T-helper 1 cell (primary cell): ENCODE measurements at regions not wholly inside any gene's neighbourhood (a gene's known extent, or its start where the extent isn't known, plus 50 kb on each side); places are given as distances from the start of the nearest gene placed in this dataset.
"Not testable (repeated sequence)": the region's sequence is repeated elsewhere in the genome, so short reads cannot be mapped to it uniquely, and the experiment has no call there.

Experiments
- DNase-seq, 5 donors: peaks; one replicate each; pipeline ENCODE4 v3.0.0-alpha.2; 2012 to 2020

DNA sequence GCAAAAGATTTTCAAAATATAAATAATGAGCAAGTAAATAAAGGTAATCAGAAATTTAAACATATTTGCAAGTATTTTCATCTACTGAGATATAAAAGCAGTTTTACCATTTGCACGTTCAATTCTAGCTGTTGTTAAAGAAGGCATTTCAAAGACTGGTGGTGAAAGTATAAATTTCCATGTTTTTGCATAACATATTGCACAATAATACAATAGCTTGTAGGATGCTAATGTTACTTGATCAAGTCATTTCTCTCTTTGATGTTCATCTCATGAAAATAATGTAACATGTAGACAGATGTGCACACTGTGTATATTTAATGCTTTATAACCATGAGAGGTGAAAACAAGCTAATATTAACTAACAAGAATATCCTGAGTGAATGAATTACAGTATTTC, 651.9 kb downstream of the CDH9 start:
- no peak for DNase-seq

DNA sequence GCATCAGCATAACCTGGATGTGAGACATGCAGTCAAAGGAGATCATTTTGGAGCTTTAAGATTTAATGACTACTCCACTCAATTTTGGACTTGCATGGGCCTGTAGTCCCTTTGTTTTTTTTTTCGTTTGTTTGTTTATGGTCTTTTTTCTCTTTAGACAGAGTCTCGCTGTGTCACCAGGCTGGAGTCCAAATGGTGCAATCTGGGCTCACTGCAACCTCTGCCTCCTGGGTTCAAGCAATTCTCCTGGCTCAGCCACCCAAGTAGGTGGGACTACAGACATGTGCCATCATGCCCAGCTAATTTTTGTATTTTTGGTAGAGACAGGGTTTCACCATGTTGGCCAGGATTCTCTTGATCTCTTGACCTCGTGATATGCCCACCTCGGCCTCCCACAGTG, 673.8 kb downstream of the CDH9 start:
- not testable (repeated sequence) for DNase-seq

DNA sequence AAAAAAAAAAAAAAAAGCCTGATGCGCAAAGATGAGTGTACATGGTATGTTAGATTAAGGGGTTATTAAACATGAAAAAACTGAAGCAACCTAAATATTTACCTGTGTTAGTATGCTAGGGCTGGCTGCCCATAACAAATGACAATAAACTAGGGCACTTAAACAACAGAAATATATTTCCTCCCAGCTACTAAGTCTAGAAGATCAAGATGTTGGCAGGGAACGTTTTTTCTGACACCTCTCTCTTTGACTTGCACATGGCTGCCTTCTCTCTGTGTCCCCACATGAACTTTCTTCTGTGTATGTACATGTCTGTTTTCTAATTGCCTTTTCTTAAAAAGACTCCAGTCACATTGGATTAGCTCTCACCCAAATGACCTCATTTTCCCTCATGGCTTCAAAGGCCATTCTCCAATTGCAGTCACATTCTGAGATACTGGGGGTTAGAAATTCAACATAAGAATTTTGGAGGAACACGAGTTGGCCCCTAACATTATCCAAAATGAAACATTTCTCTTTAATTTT, 694.5 kb downstream of the CDH9 start:
- no peak for DNase-seq

- DNase-seq = no peak
Measured at GRCh38 chr5:26339576-26339975, 698.8 kb downstream of the CDH9 start.

- no peak for DNase-seq
Measured at GRCh38 chr5:26329562-26330189, 708.7 kb downstream of the CDH9 start.

DNA sequence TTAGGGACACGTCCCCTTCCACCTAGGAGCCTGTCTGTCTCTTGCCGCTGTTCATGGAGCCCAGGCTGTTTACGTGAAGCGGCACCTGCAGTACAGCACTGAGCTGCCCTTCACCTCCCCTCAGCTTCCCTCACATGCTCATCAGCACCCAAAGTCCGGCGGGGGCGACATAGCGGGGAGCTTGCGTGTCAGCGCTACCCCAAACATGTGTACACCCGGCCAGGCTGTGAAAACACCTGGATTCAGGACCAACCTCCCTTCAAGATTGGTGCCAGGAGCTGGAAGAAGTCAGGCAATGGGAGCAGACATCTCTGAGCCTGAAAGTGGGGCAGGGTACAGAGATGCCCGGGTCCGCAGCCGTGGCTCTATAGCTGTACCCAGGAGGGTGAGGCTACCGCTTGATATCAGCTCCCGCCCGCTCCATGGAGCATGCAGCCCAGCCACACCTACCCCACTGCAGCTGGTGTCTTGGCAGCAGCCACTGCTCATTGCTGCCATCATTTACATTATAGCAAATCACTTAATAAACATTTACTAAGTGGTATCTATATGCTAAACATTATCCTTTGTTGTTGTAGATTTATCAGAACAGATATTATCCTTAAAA, 712.1 kb downstream of the CDH9 start:
- no peak for DNase-seq

DNA sequence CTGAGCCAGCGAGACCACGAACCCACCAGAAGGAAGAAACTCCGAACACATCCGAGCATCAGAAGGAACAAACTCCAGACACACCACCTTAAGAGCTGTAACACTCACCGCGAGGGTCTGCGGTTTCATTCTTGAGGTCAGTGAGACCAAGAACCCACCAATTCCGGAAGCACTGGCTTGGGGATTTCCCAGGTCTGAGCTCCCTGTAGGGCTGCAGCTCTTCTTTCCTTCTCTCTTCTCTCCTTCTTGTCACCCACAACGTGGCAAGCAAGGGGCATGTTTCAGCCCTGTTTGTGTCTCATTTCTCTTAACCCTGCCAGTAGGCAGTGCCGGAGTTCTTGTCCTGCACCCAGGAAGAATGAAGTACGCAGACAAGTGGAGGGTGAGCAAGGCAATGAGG, 713.0 kb downstream of the CDH9 start:
- not testable (repeated sequence) for DNase-seq

- not testable (repeated sequence) for DNase-seq
Measured at GRCh38 chr5:26324273-26324895, 714.0 kb downstream of the CDH9 start.

DNA sequence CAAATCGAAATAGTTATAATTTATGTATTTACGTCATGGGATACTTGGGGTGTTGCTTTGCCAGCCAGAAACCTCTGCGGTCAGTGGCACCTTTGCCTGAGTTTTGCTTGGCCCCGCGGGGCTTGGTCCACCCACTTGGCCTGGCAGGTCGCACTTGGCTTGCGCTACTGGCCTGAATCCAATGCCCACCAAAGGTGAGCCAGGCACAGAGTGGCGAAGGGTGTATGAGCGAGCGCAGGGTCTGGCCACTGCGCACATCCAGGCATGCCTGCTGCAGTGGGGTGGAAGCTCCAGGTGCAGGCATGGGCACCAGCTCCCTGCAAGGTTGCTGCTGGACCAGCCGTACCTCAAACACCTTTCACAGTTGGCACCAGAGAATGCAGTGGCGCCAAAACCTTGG, 714.6 kb downstream of the CDH9 start:
- no peak for DNase-seq

GRCh38 chr5:26321278-26321677, 717.1 kb downstream of the CDH9 start:
- no peak for DNase-seq

GRCh38 chr5:26310415-26310814, 728.0 kb downstream of the CDH9 start:
- no peak for DNase-seq

DNA sequence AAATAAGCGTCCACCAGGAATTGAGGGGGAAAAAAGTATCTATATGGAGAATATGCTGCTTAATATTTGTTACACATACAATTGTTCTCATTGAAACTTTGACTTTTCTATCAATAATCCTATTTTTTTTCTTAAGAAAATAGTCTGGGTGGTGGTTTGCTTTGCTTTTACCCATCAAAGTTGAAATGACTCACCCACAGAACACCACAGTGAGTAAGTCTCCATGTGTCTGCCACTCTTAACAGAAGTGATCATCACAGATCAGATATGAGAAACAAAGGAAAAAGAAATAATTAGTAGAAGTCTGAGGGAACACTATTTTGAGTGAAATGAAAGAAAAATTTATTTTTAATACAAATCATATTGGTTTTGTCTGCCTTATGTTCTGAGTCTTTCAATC, 742.8 kb downstream of the CDH9 start:
- no peak for DNase-seq

- no peak for DNase-seq
Measured at GRCh38 chr5:26282190-26282589, 756.2 kb downstream of the CDH9 start.

DNA sequence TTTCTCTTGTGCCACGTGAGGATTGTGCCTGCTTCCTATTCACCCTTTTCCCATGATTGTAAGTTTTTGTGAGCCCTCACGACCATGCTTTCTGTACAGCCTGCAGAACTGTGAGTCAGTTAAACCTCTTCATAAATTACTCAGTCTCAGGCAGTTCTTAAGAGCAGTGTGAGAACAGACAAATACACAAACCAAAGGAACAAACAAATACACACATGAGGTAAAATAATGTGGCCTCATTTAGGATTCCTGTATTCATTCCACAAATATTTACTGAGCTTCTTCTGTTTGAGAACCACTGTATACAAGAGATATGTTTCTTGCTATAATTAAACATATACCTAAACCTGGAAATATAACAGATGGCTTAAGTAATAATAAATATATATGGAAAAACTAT, 760.3 kb downstream of the CDH9 start:
- DNase-seq = no peak

- DNase-seq = no peak
Measured at GRCh38 chr5:26259081-26259480, 779.3 kb downstream of the CDH9 start.

DNA sequence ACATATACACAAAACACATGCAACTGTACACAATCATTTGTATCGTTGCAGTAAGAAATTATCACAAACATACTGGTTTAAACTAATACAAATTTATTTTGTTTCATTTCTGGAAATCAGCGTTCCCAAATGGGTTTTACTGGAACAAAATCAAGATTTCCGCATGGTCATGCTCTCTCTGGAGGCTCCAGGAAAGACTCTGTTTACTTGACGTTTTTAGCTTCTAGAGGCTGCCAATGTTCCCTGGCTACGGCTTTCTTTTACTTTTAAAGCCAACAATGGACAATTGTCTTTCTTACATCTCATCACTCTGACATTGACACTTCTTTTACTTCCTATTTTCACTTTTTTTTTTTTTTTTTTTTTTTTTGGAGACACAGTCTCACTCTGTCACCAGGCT, 793.1 kb downstream of the CDH9 start:
- no peak for DNase-seq

- DNase-seq = no peak
Measured at GRCh38 chr5:26239588-26239987, 798.8 kb downstream of the CDH9 start.

DNA sequence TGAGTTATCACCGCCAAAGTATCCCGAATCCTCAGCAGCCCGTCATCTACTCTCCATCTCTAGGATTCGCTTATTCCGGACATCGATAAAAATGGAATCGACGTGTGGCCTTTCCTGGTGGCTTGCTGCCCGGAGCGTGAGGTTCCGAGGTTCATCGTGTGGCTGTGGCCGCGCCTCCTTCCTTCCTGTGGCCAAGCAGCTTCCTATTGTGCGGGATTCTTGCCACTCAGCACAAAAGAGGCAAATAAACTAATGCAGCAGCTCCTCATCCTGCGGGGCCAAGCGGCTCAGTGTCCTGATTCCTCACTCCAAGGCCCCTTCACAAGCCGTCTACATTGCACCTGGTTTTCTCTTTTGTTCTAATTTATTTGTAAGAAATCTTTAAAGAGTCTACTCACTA, 800.9 kb downstream of the CDH9 start:
- DNase-seq = no peak

DNA sequence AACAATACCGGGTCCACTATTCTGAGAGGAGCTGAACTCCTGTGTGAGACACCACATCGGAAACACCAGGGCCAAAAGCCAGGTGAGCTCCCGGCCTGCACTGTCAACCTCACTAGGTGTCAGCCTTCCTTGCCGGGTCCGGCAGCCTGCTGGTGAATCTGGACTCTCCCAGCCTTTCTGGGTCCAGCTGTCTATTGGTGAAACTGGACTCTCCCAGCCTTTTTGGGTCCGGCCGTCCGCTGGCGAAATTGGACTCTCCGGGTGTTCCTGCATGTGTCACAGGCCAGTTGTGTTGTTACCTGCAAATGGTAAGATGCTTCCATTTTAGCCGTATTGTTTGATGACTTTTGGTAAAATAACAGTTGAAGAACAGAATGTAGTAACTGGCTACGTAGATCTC, 801.5 kb downstream of the CDH9 start:
- DNase-seq = no peak

DNA sequence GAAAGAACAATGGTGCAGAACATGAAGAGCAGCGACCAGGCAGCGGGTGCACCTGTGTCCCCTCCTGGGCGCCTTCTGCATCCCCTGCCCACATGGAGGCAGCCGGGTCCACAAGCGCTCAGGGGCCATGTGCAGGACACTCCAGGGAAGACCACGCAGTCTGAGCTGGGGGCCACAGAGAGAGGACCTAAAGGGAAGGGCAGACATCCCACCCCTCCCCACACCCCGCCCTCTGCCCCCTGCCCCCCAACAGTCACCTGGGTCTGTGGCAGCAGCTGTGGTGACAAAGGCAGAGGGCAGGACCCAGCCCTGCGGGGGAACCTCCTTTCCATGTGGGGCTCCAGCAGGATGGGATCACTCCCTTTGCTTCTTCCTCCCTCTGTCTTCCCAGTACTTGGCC, 805.7 kb downstream of the CDH9 start:
- no peak for DNase-seq

DNA sequence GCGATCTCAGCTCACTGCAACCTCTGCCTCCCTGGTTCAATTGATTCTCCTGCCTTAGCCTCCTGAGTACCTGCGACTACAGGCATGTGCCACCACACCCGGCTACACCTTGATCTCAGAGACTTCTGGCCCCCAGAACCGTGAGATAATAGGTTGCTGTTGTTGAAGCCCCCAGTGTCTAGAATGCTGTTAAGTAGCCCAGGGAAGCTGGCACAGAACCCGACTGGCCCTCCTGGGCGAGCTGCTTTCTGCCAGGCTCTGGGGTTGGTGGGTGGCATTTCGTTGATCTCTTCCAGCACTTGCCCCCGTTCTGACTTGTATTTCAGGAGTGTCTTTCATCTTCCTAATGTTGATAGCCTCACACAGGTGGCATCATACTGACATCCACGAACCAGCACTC, 807.1 kb downstream of the CDH9 start:
- no peak for DNase-seq

GRCh38 chr5:26229848-26230247, 808.5 kb downstream of the CDH9 start:
- no peak for DNase-seq

DNA sequence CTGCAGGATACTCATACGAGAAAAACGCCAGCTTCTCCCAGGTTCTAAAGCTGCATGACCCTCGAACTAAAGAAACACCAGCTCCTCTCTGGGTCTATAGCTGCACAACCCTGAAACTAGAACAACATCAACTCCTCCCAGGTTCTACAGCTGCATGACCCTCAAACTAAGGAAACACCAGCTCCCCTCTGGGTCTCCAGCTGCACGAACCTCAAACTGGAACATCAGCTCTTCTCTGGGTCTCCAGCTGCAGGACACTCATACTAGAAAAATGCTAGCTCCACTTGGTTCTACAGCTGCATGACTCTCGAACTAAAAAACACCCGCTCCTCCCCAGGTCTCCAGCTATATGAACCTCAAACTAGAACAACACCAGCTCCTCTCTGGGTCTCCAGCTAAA, 811.1 kb downstream of the CDH9 start:
- no peak for DNase-seq

DNA sequence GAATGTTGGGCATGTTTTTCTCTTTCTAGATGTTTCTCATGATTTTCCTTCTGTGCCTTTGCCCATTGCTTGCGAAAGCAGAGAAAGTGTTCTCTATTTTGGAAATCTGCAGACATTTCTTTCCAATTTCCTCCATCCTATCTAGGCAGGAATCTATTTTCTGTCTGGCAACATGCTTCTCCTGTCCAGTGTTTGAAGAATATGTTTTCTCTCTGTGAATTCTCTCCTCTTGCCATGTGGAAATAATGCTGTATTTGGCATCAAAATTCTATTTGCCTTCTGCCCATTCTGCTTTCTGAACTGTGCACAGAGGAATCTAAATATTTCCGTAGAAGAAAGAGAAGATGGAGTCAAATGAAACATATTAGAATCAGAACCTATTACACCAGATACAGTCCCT, 833.3 kb downstream of the CDH9 start:
- no peak for DNase-seq
